ENCODE measurements at regions not wholly inside any gene's neighbourhood (a gene's known extent, or its start where the extent isn't known, plus 50 kb on each side); places are given as distances from the start of the nearest gene placed in this dataset.
A peak's percentile ranks its signal among the peaks of the same experiment; 100 is the strongest.

DNA sequence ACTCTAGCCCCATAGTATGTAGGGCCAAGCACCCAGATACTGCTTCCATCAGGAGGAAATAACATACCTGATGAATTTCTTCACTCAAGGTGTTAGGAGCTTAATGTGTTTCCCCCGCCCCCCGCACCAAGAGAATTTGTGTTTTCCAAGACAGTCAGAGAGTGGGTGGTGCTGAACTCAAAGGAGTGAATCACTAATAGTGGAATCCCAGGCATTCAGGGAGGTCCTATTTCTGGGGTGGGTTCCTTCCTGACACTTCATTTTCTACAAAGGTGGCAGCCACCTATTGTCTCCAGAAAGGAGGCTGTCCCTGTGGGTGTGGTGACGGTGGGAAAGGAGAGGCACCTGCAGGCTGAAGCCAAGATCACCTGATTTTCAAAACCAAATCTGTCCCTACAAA, 50.8 kb upstream of the ELF5 start:
- ATAC-seq: no peak
- intact Hi-C loops (cut with DNase I): no loop called here
- DNase-seq (ENCODE audit: low spot score): no peak

DNA sequence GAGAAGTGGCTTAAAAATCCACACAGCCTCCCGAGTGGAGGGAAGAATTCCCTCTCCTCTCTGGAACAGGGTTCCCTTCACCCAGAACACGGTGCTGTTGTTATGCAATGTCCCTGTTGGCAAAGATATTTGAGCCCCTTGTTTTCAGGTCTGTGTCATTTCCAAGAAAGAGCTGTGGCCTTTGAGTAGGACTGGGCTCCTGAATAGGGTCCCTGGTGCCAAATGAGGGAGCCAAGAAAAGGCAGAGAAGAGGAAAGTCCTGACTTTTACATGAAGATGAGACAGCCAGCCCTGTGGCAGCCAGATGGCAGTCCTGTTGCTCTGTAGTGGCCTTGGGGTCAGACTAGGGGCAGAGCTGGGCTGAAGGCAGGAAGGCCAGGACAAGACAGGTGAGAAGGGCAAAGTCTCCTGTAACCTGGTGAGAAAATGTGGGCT, 51.2 kb upstream of the ELF5 start:
- DNase-seq (ENCODE audit: low spot score) (no peak), ATAC-seq (peak; percentile 87)
- intact Hi-C loops (cut with DNase I): no loop called here

DNA sequence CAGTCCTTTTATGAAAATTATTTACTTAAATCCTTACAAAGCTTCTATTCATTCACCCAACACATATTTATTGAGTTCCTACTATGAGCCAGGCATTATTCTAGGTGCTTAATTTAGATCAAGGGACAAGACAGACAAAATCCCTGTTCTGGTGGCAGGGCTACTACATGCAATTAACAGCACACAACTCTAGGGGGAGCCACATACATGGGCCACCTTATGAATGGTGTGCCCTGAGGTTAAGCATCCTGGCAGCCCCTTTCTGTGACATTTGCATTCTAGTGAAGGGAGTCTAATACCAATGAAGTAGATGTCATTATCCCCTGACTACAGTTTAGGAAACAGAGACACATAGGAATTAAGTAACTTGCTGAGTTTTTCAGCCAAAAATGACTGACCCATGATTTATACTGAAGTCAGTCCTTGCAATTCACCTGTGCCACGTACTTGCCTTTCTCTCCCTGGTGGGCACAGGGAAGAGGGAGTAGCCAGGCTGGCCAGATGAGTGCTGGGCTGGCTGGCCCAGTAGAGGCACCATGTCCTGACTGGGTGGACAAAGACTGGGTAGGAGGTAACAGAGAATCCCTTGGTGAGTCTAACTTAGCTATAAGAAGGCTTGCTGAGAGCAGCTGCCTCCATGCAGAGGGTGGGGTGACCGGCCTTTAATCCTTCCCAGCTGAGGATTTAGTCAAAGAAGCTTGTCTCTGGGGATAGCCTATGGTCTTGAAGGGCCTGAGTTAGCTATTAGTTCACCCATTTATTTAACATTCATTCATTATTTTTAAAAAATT, 52.0 kb upstream of the ELF5 start:
- DNase-seq (ENCODE audit: low spot score): no peak
- no peak for ATAC-seq
- intact Hi-C loops (cut with DNase I): no loop called here

DNA sequence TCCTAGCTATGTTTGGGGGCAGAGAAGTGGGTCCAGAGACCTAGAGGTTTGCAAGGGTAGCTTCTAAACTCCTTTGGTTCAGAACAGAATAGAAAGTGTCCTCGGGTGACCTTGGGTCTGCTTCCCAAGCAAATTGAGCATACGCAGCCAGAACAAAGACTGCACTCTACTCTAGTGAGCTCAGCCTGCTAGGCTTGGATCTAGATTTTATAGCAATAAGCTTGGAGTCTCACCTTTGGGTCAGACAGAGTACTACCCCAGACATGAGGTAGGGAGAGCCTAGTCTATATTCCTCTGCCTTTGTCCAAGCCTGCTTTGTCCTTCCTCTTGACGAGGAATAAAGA, 52.6 kb upstream of the ELF5 start:
- ATAC-seq (no peak), DNase-seq (ENCODE audit: low spot score) (no peak)
- intact Hi-C loops (cut with DNase I): no loop called here

DNA sequence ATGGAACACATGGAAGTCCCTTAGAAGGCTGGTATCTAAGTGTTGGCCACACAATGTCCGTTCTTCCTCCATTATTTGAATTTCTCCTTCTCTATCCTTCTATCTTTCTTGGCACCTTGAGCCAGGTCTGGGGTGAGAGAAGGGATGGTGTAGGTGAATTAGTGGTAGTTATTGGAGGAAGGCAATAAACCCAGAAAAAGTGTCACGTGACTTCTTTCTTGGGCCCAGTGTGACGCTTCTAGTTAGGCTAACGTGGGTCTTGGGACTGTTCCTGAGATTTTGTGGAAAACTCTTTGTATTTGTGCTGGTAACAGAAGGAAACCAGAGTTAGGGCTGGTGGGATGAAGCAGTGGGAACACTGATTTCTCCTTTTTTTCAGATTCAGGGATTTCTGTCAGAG, 53.1 kb upstream of the ELF5 start:
- intact Hi-C loops (cut with DNase I): no loop called here
- no peak for ATAC-seq
- no peak for DNase-seq (ENCODE audit: low spot score)

DNA sequence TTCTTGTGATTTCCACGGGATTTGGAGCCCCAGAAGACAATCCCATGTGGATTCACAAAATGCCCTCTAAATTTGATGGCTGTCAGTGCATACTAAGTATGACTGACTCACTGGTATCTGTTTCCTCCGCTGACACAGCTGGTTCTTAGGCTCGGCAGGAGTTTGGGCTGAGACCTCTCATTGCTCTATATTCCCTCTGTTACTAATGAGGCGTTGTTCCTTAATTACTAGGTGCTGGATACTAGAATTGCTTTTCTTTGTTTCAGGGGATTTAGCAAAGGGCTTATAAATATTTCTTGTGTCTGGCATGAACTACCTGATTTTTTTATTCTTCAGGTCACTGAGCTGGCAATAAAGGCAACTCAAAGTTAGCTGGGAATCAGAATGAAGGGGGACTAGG, 53.2 kb upstream of the EHF start:
- ATAC-seq: no peak
- intact Hi-C loops (cut with DNase I): no loop called here
- no peak for DNase-seq (ENCODE audit: low spot score)

DNA sequence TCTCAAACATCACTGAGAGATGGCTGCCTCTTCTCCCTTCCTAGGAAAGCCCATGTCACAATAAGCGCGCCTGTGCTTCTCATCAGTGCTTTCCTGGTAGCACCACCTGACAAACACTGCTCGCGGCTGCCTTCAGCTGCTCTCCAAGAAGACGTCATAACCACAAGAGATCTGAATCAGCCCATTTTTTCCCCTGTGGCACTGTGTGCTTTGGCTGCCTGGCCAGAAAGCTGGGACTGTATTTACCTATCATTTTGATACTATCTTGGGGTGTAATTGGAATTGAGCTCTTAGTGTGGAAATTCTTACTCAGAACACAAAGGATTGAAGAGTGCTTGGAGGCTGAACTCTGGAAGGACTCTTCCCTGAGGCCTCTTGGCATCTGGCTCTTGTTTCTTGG, 50.3 kb upstream of the EHF start:
- intact Hi-C loops (cut with DNase I): no loop called here
- ATAC-seq (no peak), DNase-seq (ENCODE audit: low spot score) (no peak)

Data from sciatic nerve (tissue), 2 donors.